Hepatocyte (in vitro differentiated cells): ENCODE measurements at regions not wholly inside any gene's neighbourhood (a gene's known extent, or its start where the extent isn't known, plus 50 kb on each side); places are given as distances from the start of the nearest gene placed in this dataset.

Experiments
- DNase-seq: peaks from one replicate; pipeline ENCODE4 v3.0.0-alpha.2; 2016; ENCODE audit warnings: low spot score
- H2AFZ ChIP-seq: fragments of 200-600 bp; sonication (generic); 2 replicates; pipeline ENCODE4 v1.6.0; 2016; ENCODE audit warnings: antibody characterized with exemption, mild to moderate bottlenecking
- H3K27ac ChIP-seq: fragments of 200-600 bp; sonication (generic); 2 replicates; pipeline ENCODE4 v1.5.1; 2016; ENCODE audit warnings: mild to moderate bottlenecking
- H3K27me3 ChIP-seq: fragments of 200-600 bp; sonication (generic); 2 replicates; pipeline ENCODE4 v1.6.1; 2016
- H3K36me3 ChIP-seq: fragments of 200-600 bp; sonication (generic); replicated peaks from 2 replicates; pipeline ENCODE4 v1.5.1; 2016; ENCODE audit warnings: low read depth; ENCODE audit not compliant: insufficient read depth
- H3K4me1 ChIP-seq: fragments of 200-600 bp; sonication (generic); 2 replicates; pipeline ENCODE4 v1.5.1; 2016; ENCODE audit warnings: mild to moderate bottlenecking, moderate library complexity; ENCODE audit not compliant: insufficient read depth
- H3K4me2 ChIP-seq: fragments of 200-600 bp; sonication (generic); 2 replicates; pipeline ENCODE4 v1.6.0; 2016
- H3K4me3 ChIP-seq: fragments of 200-600 bp; sonication (generic); 2 replicates; pipeline ENCODE4 v1.5.1; 2016; ENCODE audit warnings: mild to moderate bottlenecking
- H3K79me2 ChIP-seq: fragments of 200-600 bp; sonication (generic); 2 replicates; pipeline ENCODE4 v1.6.0; 2017; ENCODE audit warnings: mild to moderate bottlenecking
- H3K9me2 ChIP-seq: fragments of 200-600 bp; sonication (generic); replicated peaks from 2 replicates; pipeline ENCODE4 v1.6.0; 2017; ENCODE audit warnings: mild to moderate bottlenecking; ENCODE audit not compliant: insufficient read depth
- H3K9me3 ChIP-seq: fragments of 200-600 bp; sonication (generic); 2 replicates; pipeline ENCODE4 v1.5.1; 2016; ENCODE audit warnings: low read depth, mild to moderate bottlenecking
- H4K20me1 ChIP-seq: fragments of 200-600 bp; sonication (generic); 2 replicates; pipeline ENCODE4 v1.6.0; 2016; ENCODE audit warnings: mild to moderate bottlenecking; ENCODE audit not compliant: insufficient read depth, poor library complexity, severe bottlenecking
- CTCF ChIP-seq: fragments of 200-600 bp; sonication (generic); IDR thresholded peaks from 2 replicates; pipeline ENCODE4 v1.5.1; 2016; ENCODE audit warnings: antibody characterized with exemption, mild to moderate bottlenecking; ENCODE audit not compliant: poor library complexity
- EZH2 ChIP-seq: fragments of 200-600 bp; sonication (generic); IDR thresholded peaks from 2 replicates; pipeline ENCODE4 v1.6.1; 2016; ENCODE audit warnings: antibody characterized with exemption, mild to moderate bottlenecking, borderline replicate concordance
- EZH2phosphoT487 ChIP-seq: fragments of 200-600 bp; sonication (generic); IDR thresholded peaks from one replicate; pipeline ENCODE4 v1.6.1; 2018; ENCODE audit warnings: antibody characterized with exemption, mild to moderate bottlenecking, low read depth, moderate library complexity; ENCODE audit not compliant: unreplicated experiment, severe bottlenecking
- WGBS: methylation state at CpG from one replicate; pipeline ENCODE4 v1.1.6; 2016; ENCODE audit warnings: low lambda C conversion rate; ENCODE audit errors: missing lambda C conversion rate; 5-methylcytosine and 5-hydroxymethylcytosine counted together

DNA sequence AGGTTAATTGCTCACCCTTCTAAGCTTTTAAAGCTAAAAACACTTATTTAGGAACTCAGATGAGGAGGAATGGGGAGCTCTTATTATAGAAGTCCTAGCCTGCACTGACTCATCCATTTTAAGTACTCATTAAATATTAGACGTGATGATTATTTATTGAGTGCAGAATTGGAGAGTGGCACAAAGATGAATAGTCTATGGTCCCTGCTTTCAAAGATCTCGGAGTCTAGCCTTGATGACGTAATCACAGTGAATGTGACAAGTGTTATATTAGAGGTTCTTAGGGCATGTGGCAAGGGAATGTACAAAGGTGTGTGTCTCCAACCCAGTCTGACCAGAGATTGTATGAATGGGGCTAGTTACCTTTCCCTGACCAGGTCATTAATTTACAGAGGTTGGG, 68.7 kb upstream of the CD83 start:
- H3K9me3 ChIP-seq: no peaks in the 10 kb centered on the region
- no peak for DNase-seq
- no peaks in the 10 kb centered on the region for H3K4me1 ChIP-seq
- no peak overlapping the region for H3K4me3 ChIP-seq
- no peak overlapping the region for H2AFZ ChIP-seq
- no peak for TF ChIP-seq EZH2phosphoT487
- TF ChIP-seq CTCF: no peak
- no peak for TF ChIP-seq EZH2
- no peaks in the 10 kb centered on the region for H3K79me2 ChIP-seq
- H3K36me3 ChIP-seq: no peaks in the 10 kb centered on the region
- no peaks in the 10 kb centered on the region for H3K9me2 ChIP-seq
- no peak overlapping the region for H3K27ac ChIP-seq
- no peaks in the 10 kb centered on the region for H4K20me1 ChIP-seq
- 86% methylated on average over 3 of the region's 3 CpGs for WGBS
- H3K27me3 ChIP-seq: peaks cover 3% of the 10 kb centered on the region
- H3K4me2 ChIP-seq: no peak overlapping the region

GRCh38 chr6:14051355-14051754, 66.2 kb upstream of the CD83 start:
- TF ChIP-seq EZH2phosphoT487 (no peak), EZH2 (no peak), CTCF (no peak)
- Histone ChIP-seq H3K4me1 (no peaks in the 10 kb centered on the region), H3K4me2 (no peak overlapping the region), H3K9me3 (no peaks in the 10 kb centered on the region), H2AFZ (no peak overlapping the region), H3K27me3 (no peaks in the 10 kb centered on the region), H3K27ac (no peak overlapping the region), H3K79me2 (no peaks in the 10 kb centered on the region), H3K36me3 (no peaks in the 10 kb centered on the region), H3K9me2 (no peaks in the 10 kb centered on the region), H3K4me3 (no peak overlapping the region), H4K20me1 (no peaks in the 10 kb centered on the region)
- no peak for DNase-seq
- 79% methylated on average over 2 of the region's 2 CpGs for WGBS

DNA sequence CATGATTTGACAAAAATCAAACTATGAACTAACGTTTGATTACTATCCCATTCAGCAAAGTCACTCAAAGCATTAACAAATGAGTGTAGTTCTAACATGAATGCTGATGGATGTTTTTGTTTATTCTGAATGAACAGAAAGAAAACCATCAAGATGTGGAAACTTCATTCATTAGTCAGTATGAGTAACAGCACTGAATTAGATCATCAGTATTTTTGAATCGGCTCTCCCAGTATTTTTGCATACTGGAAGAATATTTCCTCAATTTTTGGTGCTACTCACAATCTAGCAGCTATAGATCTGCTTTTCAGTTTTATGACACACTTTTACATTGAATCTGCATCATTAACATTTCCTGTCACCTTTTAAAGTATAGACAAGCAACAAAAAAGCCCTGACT, 63.8 kb upstream of the CD83 start:
- no peaks in the 10 kb centered on the region for H3K9me2 ChIP-seq
- no peaks in the 10 kb centered on the region for H3K79me2 ChIP-seq
- no peaks in the 10 kb centered on the region for H4K20me1 ChIP-seq
- H3K4me1 ChIP-seq: no peaks in the 10 kb centered on the region
- TF ChIP-seq EZH2 (no peak), EZH2phosphoT487 (no peak), CTCF (no peak)
- no peaks in the 10 kb centered on the region for H3K9me3 ChIP-seq
- WGBS: 92% methylated on average over 2 of the region's 2 CpGs
- no peak overlapping the region for H2AFZ ChIP-seq
- H3K27ac ChIP-seq: no peak overlapping the region
- H3K4me3 ChIP-seq: no peak overlapping the region
- H3K36me3 ChIP-seq: no peaks in the 10 kb centered on the region
- peaks cover 2% of the 10 kb centered on the region for H3K27me3 ChIP-seq
- H3K4me2 ChIP-seq: no peak overlapping the region
- DNase-seq: no peak

- no peak overlapping the region for H3K4me2 ChIP-seq
- no peak overlapping the region for H3K27ac ChIP-seq
- H2AFZ ChIP-seq: no peak overlapping the region
- no peaks in the 10 kb centered on the region for H3K9me2 ChIP-seq
- H3K9me3 ChIP-seq: no peaks in the 10 kb centered on the region
- no peaks in the 10 kb centered on the region for H3K36me3 ChIP-seq
- H3K4me3 ChIP-seq: no peak overlapping the region
- H3K4me1 ChIP-seq: no peaks in the 10 kb centered on the region
- H4K20me1 ChIP-seq: no peaks in the 10 kb centered on the region
- H3K27me3 ChIP-seq: peaks cover 4% of the 10 kb centered on the region
- DNase-seq: no peak
- WGBS: 35% methylated on average over 2 of the region's 2 CpGs
- no peaks in the 10 kb centered on the region for H3K79me2 ChIP-seq
- TF ChIP-seq EZH2 (no peak), EZH2phosphoT487 (no peak), CTCF (no peak)
Observed at GRCh38 chr6:14055541-14055940, 62.0 kb upstream of the CD83 start.
